Mesendoderm (in vitro differentiated cells): ENCODE measurements at regions not wholly inside any gene's neighbourhood (a gene's known extent, or its start where the extent isn't known, plus 50 kb on each side); places are given as distances from the start of the nearest gene placed in this dataset.
A peak's percentile ranks its signal among the peaks of the same experiment; 100 is the strongest.

ENCODE experiments used
- DNase-seq: peaks from one replicate; pipeline ENCODE4 v3.0.0; 2013
- H2AK5ac ChIP-seq: 2 replicates; pipeline ENCODE4 v1.6.1; 2013; ENCODE audit warnings: low read length, inconsistent platforms
- H2BK120ac ChIP-seq: 2 replicates; pipeline ENCODE4 v1.6.1; 2013; ENCODE audit warnings: low read depth, mild to moderate bottlenecking, low read length, moderate library complexity, mixed read lengths
- H2BK15ac ChIP-seq: replicated peaks from 2 replicates; pipeline ENCODE4 v1.6.1; 2013; ENCODE audit warnings: low read depth, mild to moderate bottlenecking, moderate library complexity
- H2BK5ac ChIP-seq: 2 replicates; pipeline ENCODE4 v1.6.1; 2013; ENCODE audit warnings: low read length, inconsistent platforms
- H3K18ac ChIP-seq: 2 replicates; pipeline ENCODE4 v1.6.1; 2013; ENCODE audit warnings: mild to moderate bottlenecking, low read length, mixed read lengths
- H3K23ac ChIP-seq: one replicate; pipeline ENCODE4 v1.6.1; 2013; ENCODE audit warnings: low read length
- H3K27ac ChIP-seq: 2 replicates; pipeline ENCODE4 v1.5.1; 2013; ENCODE audit warnings: low read depth, mild to moderate bottlenecking, inconsistent platforms, low read length, moderate library complexity
- H3K27me3 ChIP-seq: 2 replicates; pipeline ENCODE4 v1.6.1; 2013; ENCODE audit warnings: low read length, control low read depth, mild to moderate bottlenecking, inconsistent platforms; ENCODE audit not compliant: insufficient read depth, poor library complexity
- H3K36me3 ChIP-seq: 2 replicates; pipeline ENCODE4 v1.6.1; 2013; ENCODE audit warnings: low read length, inconsistent platforms; ENCODE audit not compliant: control insufficient read depth, insufficient read depth
- H3K4ac ChIP-seq: one replicate; pipeline ENCODE4 v1.6.1; 2013; ENCODE audit warnings: low read depth, mild to moderate bottlenecking, low read length, moderate library complexity
- H3K4me1 ChIP-seq: 2 replicates; pipeline ENCODE4 v1.6.1; 2013; ENCODE audit warnings: low read depth, low read length, inconsistent platforms; ENCODE audit not compliant: control insufficient read depth
- H3K4me2 ChIP-seq: 2 replicates; pipeline ENCODE4 v1.6.1; 2013; ENCODE audit warnings: low read length
- H3K4me3 ChIP-seq: 2 replicates; pipeline ENCODE4 v1.5.1; 2013; ENCODE audit warnings: mild to moderate bottlenecking, low read length
- H3K56ac ChIP-seq: one replicate; pipeline ENCODE4 v1.6.1; 2013; ENCODE audit warnings: low read length
- H3K79me1 ChIP-seq: 2 replicates; pipeline ENCODE4 v1.6.1; 2013; ENCODE audit warnings: low read length, inconsistent platforms
- H3K79me2 ChIP-seq: 2 replicates; pipeline ENCODE4 v1.6.1; 2013; ENCODE audit warnings: mild to moderate bottlenecking, low read length; ENCODE audit not compliant: control insufficient read depth, insufficient read depth
- H3K9ac ChIP-seq: 2 replicates; pipeline ENCODE4 v1.6.1; 2013; ENCODE audit warnings: low read length, inconsistent platforms
- H4K5ac ChIP-seq: one replicate; pipeline ENCODE4 v1.6.1; 2013; ENCODE audit warnings: low read length
- H4K8ac ChIP-seq: one replicate; pipeline ENCODE4 v1.6.1; 2013; ENCODE audit warnings: low read depth, mild to moderate bottlenecking, control low read depth, low read length, moderate library complexity
- WGBS: extraction: QIAGEN DNeasy Blood & Tissue Kit; methylation state at CpG from one replicate; pipeline ENCODE4 v1.1.7; 2013; ENCODE audit warnings: low lambda C conversion rate, missing lambda C conversion rate; ENCODE audit not compliant: insufficient coverage; ENCODE audit errors: extremely low coverage; 5-methylcytosine and 5-hydroxymethylcytosine counted together

GRCh38 chr3:66617351-66617750 lies 116.5 kb upstream of the LRIG1 start:
- no peaks in the 10 kb centered on the region for H3K27me3 ChIP-seq

GRCh38 chr3:66618066-66618465 lies 117.2 kb upstream of the LRIG1 start:
- Histone ChIP-seq H3K4me1 (peaks cover 2% of the 10 kb centered on the region), H2AK5ac (no peak overlapping the region), H3K36me3 (no peaks in the 10 kb centered on the region), H3K23ac (no peak overlapping the region), H3K4ac (no peak overlapping the region), H2BK120ac (no peak overlapping the region), H3K27ac (no peak overlapping the region), H3K4me3 (no peak overlapping the region), H3K27me3 (no peaks in the 10 kb centered on the region), H4K8ac (no peak overlapping the region), H3K79me2 (no peaks in the 10 kb centered on the region), H3K18ac (no peak overlapping the region), H3K56ac (no peak overlapping the region), H2BK15ac (no peak overlapping the region), H3K79me1 (no peaks in the 10 kb centered on the region), H3K4me2 (no peak overlapping the region), H4K5ac (no peak overlapping the region), H3K9ac (no peak overlapping the region), H2BK5ac (no peak overlapping the region)
- no CpG with 5 or more reads among the region's 4 CpGs for WGBS
- DNase-seq, result no peak

More at GRCh38 chr3:66617351-66617750, 116.5 kb upstream of the LRIG1 start:
- Histone ChIP-seq H3K56ac (no peak overlapping the region), H3K79me2 (no peaks in the 10 kb centered on the region), H3K4me3 (no peak overlapping the region), H2BK5ac (no peak overlapping the region), H3K27ac (no peak overlapping the region), H3K79me1 (no peaks in the 10 kb centered on the region), H4K8ac (no peak overlapping the region), H3K9ac (no peak overlapping the region), H3K18ac (no peak overlapping the region), H3K36me3 (no peaks in the 10 kb centered on the region), H3K4me2 (no peak overlapping the region), H2AK5ac (no peak overlapping the region), H2BK15ac (no peak overlapping the region), H2BK120ac (no peak overlapping the region), H4K5ac (no peak overlapping the region), H3K23ac (no peak overlapping the region), H3K4me1 (peaks cover 2% of the 10 kb centered on the region), H3K4ac (peak overlapping the region; percentile 12)
- no peak for DNase-seq
- no CpG with 5 or more reads among the region's 2 CpGs for WGBS

- Histone ChIP-seq H3K56ac (no peak overlapping the region), H3K27me3 (no peaks in the 10 kb centered on the region), H4K8ac (no peak overlapping the region), H3K79me1 (no peaks in the 10 kb centered on the region), H2BK120ac (no peak overlapping the region), H3K9ac (no peak overlapping the region), H3K27ac (no peak overlapping the region), H3K4me3 (no peak overlapping the region), H3K18ac (no peak overlapping the region), H3K4me1 (peaks cover 2% of the 10 kb centered on the region), H3K4me2 (no peak overlapping the region), H2BK15ac (no peak overlapping the region), H2AK5ac (no peak overlapping the region), H3K79me2 (no peaks in the 10 kb centered on the region), H2BK5ac (no peak overlapping the region), H3K4ac (no peak overlapping the region), H4K5ac (no peak overlapping the region), H3K23ac (no peak overlapping the region), H3K36me3 (no peaks in the 10 kb centered on the region)
- DNase-seq, result no peak
- no CpG with 5 or more reads among the region's 9 CpGs for WGBS
These were observed 119.5 kb upstream of the LRIG1 start for GRCh38 chr3:66620296-66620695.

GRCh38 chr3:66622756-66623457 lies 122.1 kb upstream of the LRIG1 start:
- no peak for DNase-seq
- no peak overlapping the region for H3K4me2 ChIP-seq
- no peak overlapping the region for H3K4ac ChIP-seq
- H3K56ac ChIP-seq, result no peak overlapping the region
- no peak overlapping the region for H3K18ac ChIP-seq
- no peaks in the 10 kb centered on the region for H3K4me1 ChIP-seq
- no peak overlapping the region for H3K9ac ChIP-seq
- H2BK15ac ChIP-seq, result no peak overlapping the region
- H3K79me2 ChIP-seq, result no peaks in the 10 kb centered on the region
- no peaks in the 10 kb centered on the region for H3K36me3 ChIP-seq
- no peak overlapping the region for H2BK5ac ChIP-seq
- WGBS, result no CpG with 5 or more reads among the region's 2 CpGs
- no peak overlapping the region for H3K23ac ChIP-seq
- no peak overlapping the region for H3K27ac ChIP-seq
- no peak overlapping the region for H2AK5ac ChIP-seq
- no peak overlapping the region for H3K4me3 ChIP-seq
- H3K79me1 ChIP-seq, result no peaks in the 10 kb centered on the region
- H4K8ac ChIP-seq, result no peak overlapping the region
- H4K5ac ChIP-seq, result no peak overlapping the region
- H2BK120ac ChIP-seq, result no peak overlapping the region
- no peaks in the 10 kb centered on the region for H3K27me3 ChIP-seq

- Histone ChIP-seq H3K23ac (no peak overlapping the region), H3K27ac (no peak overlapping the region), H2BK15ac (no peak overlapping the region), H2BK5ac (no peak overlapping the region), H2AK5ac (no peak overlapping the region), H4K8ac (no peak overlapping the region), H3K27me3 (no peaks in the 10 kb centered on the region), H3K9ac (no peak overlapping the region), H2BK120ac (no peak overlapping the region), H3K4me3 (no peak overlapping the region), H3K4me2 (no peak overlapping the region), H3K36me3 (no peaks in the 10 kb centered on the region), H3K79me1 (no peaks in the 10 kb centered on the region), H3K4me1 (peaks cover 2% of the 10 kb centered on the region), H3K18ac (no peak overlapping the region), H3K56ac (no peak overlapping the region), H3K4ac (no peak overlapping the region), H3K79me2 (no peaks in the 10 kb centered on the region), H4K5ac (no peak overlapping the region)
- no CpG with 5 or more reads among the region's 5 CpGs for WGBS
- no peak for DNase-seq
These were observed 124.8 kb upstream of the LRIG1 start for GRCh38 chr3:66625505-66626216.
